ENCODE measurements at regions not wholly inside any gene's neighbourhood (a gene's known extent, or its start where the extent isn't known, plus 50 kb on each side); places are given as distances from the start of the nearest gene placed in this dataset.

GRCh38 chr6:23335894-23336293, 766.5 kb downstream of the HDGFL1 start:
- H3K4me3 ChIP-seq, result no peak overlapping the region
- DNase-seq, result no peak
- WGBS, 5 donors, result 90 to 93% (median 92%) methylated on average over 2 of the region's 2 CpGs
- H3K27me3 ChIP-seq, result no peaks in the 10 kb centered on the region
- H3K36me3 ChIP-seq, result no peaks in the 10 kb centered on the region
- intact Hi-C loops (cut with DNase I; ENCODE audit: low total_unique reads), result no loop called here
- H3K9me3 ChIP-seq, result no peaks in the 10 kb centered on the region
- TF ChIP-seq POLR2A (IDR thresholded peaks at IDR 0.05) (no peak), CTCF (IDR thresholded peaks at IDR 0.05) (no peak), EP300 (IDR thresholded peaks at IDR 0.05) (no peak), POLR2AphosphoS5 (IDR thresholded peaks at IDR 0.05) (no peak)
- H3K4me1 ChIP-seq, result no peaks in the 10 kb centered on the region
- no peak overlapping the region for H3K27ac ChIP-seq

DNA sequence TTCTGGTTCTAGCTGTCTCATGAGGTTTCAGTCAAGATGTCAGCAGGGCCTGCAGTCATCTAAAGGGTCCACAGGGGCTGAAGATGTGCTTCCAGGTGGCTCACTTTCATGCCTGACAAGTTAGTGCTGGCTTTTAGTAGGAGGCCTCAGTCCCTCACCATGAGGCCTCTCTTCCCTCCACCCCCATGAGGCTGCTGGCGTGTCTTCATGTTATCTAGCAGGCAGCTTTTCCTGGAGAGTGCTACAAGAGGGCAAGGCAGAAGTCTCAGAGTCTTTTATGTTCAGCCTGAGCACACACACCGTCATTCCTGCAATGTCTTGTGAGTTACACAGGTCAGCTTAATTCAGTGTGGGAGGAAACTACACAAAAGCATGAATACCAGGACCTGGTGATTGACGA, 769.9 kb downstream of the HDGFL1 start:
- H3K9me3 ChIP-seq, result peaks cover 0 to 10% (median 0%) of the 10 kb centered on the region in 4 donors
- no peaks in the 10 kb centered on the region for H3K4me1 ChIP-seq
- H3K27ac ChIP-seq, result no peak overlapping the region
- no peaks in the 10 kb centered on the region for H3K27me3 ChIP-seq
- no peaks in the 10 kb centered on the region for H3K36me3 ChIP-seq
- H3K4me3 ChIP-seq, result no peak overlapping the region
- TF ChIP-seq CTCF (IDR thresholded peaks at IDR 0.05) (no peak), EP300 (IDR thresholded peaks at IDR 0.05) (no peak), POLR2AphosphoS5 (IDR thresholded peaks at IDR 0.05) (no peak), POLR2A (IDR thresholded peaks at IDR 0.05) (no peak)
- DNase-seq, result no peak
- intact Hi-C loops (cut with DNase I; ENCODE audit: low total_unique reads), result no loop called here
- WGBS, 5 donors, result 68 to 82% (median 74%) methylated on average over 3 of the region's 3 CpGs

DNA sequence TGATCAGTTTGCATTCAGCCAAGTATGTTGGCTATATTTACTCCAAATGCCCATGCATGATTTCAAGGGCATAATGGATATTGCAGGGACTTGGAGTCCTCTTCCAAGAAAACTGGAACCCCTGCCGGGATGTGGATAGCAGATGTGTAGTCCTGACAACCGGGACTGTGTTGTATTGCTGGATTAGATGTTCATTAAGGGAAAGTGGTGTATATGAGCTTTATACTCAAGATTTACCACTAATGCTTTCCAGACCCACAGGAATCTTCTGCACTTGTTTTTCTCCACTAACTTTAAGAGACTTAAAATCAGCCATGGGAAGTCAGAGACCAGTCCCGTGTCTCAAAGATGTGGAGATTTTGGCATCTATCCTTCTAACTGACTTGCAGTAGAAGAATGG, 770.9 kb downstream of the HDGFL1 start:
- H3K27me3 ChIP-seq, result no peaks in the 10 kb centered on the region
- H3K4me1 ChIP-seq, result no peaks in the 10 kb centered on the region
- peaks cover 0 to 10% (median 0%) of the 10 kb centered on the region in 4 donors for H3K9me3 ChIP-seq
- no peaks in the 10 kb centered on the region for H3K36me3 ChIP-seq
- intact Hi-C loops (cut with DNase I; ENCODE audit: low total_unique reads), result no loop called here
- no peak overlapping the region for H3K4me3 ChIP-seq
- no peak overlapping the region for H3K27ac ChIP-seq
- TF ChIP-seq CTCF (IDR thresholded peaks at IDR 0.05) (no peak), EP300 (IDR thresholded peaks at IDR 0.05) (no peak), POLR2AphosphoS5 (IDR thresholded peaks at IDR 0.05) (no peak), POLR2A (IDR thresholded peaks at IDR 0.05) (no peak)
- WGBS, 5 donors, result 64 to 82% (median 78%) methylated on average over 3 of the region's 3 CpGs
- no peak for DNase-seq

DNA sequence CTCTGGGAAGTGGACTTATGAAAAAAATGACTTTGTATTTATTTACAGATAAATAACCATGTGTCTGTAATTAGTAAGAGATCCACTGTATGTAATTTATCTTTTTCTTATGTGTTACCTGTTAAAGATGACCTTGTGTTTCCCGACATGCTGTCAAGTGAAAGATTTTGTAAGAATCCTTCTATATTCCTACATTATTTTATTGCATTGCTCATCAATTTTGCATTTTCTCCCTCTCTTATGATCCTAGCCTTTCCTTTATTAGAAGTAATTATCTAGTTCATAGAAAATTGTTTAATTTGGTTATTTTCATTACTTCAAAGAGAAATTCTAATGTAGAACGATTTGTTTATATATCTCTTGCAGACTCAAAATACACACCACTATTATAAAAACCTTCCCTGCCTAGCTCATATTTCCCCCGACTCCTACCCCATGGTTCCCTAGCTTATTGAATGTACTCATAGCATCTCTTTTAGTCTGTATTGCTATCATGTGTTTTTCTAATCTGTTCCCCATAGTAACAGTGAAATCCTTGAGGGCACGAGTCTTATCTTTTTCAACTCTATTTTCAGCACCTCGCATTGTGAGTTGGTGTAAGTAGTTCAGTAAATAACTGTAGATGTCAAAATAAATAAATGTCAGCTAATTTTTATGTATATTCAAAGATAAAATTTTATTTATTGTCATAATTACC, 774.4 kb downstream of the HDGFL1 start:
- DNase-seq, result no peak
- Histone ChIP-seq H3K27ac (no peak overlapping the region), H3K4me1 (no peaks in the 10 kb centered on the region), H3K27me3 (no peaks in the 10 kb centered on the region), H3K36me3 (no peaks in the 10 kb centered on the region), H3K9me3 (peaks cover 0 to 10% (median 0%) of the 10 kb centered on the region in 4 donors), H3K4me3 (no peak overlapping the region)
- TF ChIP-seq POLR2A (IDR thresholded peaks at IDR 0.05), result no peak
- intact Hi-C loops (cut with DNase I; ENCODE audit: low total_unique reads), result no loop called here
- 73 to 81% (median 79%) methylated on average over 5 of the region's 5 CpGs for WGBS, 5 donors

GRCh38 chr6:23348185-23348584, 777.8 kb upstream of the NRSN1 start:
- no peak for DNase-seq
- 67 to 86% (median 74%) methylated on average over 3 of the region's 3 CpGs for WGBS, 5 donors
- intact Hi-C loops (cut with DNase I; ENCODE audit: low total_unique reads), result no loop called here

More at GRCh38 chr6:23348185-23348584, 777.8 kb upstream of the NRSN1 start:
- no peak for TF ChIP-seq CTCF (IDR thresholded peaks at IDR 0.05)
- TF ChIP-seq EP300 (IDR thresholded peaks at IDR 0.05), result no peak
- no peak for TF ChIP-seq POLR2A (IDR thresholded peaks at IDR 0.05)
- TF ChIP-seq POLR2AphosphoS5 (IDR thresholded peaks at IDR 0.05), result no peak
- Histone ChIP-seq H3K4me3 (no peak overlapping the region), H3K27me3 (no peaks in the 10 kb centered on the region), H3K36me3 (no peaks in the 10 kb centered on the region), H3K27ac (no peak overlapping the region), H3K4me1 (peaks cover 0 to 7% (median 0%) of the 10 kb centered on the region in 4 donors), H3K9me3 (no peaks in the 10 kb centered on the region)

Measured in stomach (tissue), 8 donors.